ACC112 (cell line): ENCODE measurements at regions not wholly inside any gene's neighbourhood (a gene's known extent, or its start where the extent isn't known, plus 50 kb on each side); places are given as distances from the start of the nearest gene placed in this dataset.

Experiments
- H2AFZ ChIP-seq: fragments of 200-600 bp; sonication (generic); one replicate; pipeline ENCODE4 v1.6.0; 2017; ENCODE audit warnings: antibody characterized with exemption, low read length; ENCODE audit not compliant: unreplicated experiment
- H3K27ac ChIP-seq: fragments of 200-600 bp; sonication (generic); 2 replicates; pipeline ENCODE4 v1.5.1; 2014; ENCODE audit warnings: low read depth, mild to moderate bottlenecking, antibody characterized with exemption, low read length, moderate library complexity
- H3K27me3 ChIP-seq: fragments of 200-600 bp; sonication (generic); 2 replicates; pipeline ENCODE4 v1.6.1; 2014; ENCODE audit warnings: mild to moderate bottlenecking, antibody characterized with exemption, low read length, moderate library complexity, mixed read lengths; ENCODE audit not compliant: insufficient read depth
- H3K36me3 ChIP-seq: fragments of 200-600 bp; sonication (generic); 2 replicates; pipeline ENCODE4 v1.6.1; 2016; ENCODE audit warnings: mild to moderate bottlenecking, antibody characterized with exemption, low read length, moderate library complexity, mixed read lengths; ENCODE audit not compliant: insufficient read depth
- H3K4me1 ChIP-seq: fragments of 200-600 bp; sonication (generic); one replicate; pipeline ENCODE4 v1.6.1; 2016; ENCODE audit warnings: low read length, mixed read lengths; ENCODE audit not compliant: insufficient read depth, unreplicated experiment, control insufficient read depth
- H3K4me3 ChIP-seq: fragments of 200-600 bp; sonication (generic); 2 replicates; pipeline ENCODE4 v1.5.1; 2014; ENCODE audit warnings: mild to moderate bottlenecking, low read depth, low read length
- H3K79me2 ChIP-seq: fragments of 200-600 bp; sonication (generic); one replicate; pipeline ENCODE4 v1.6.0; 2016; ENCODE audit warnings: low read length; ENCODE audit not compliant: control insufficient read depth, unreplicated experiment, insufficient read depth

DNA sequence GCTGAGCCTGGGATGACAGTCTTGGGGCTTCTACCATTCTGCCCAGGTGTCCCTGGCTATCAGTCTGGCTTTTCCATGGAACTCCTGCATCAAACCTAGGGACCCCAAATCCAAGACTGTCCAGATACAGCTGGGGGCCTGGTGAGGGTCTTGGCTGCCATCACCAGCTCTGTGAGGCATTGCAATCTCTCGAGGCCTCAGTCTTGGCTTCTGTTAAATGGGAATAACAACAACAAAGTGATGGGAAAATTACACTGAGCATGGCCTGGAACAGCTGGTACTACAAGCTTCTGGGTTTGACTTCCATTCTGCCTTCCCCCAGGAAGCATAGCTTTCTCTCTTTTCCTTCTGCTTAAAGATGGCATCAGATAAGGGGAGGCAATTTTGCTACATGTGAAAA, 50.0 kb upstream of the LCTL start:
- H3K4me1 ChIP-seq: peaks cover 10% of the 10 kb centered on the region
- no peaks in the 10 kb centered on the region for H3K36me3 ChIP-seq
- H2AFZ ChIP-seq: no peak overlapping the region
- no peaks in the 10 kb centered on the region for H3K79me2 ChIP-seq
- no peaks in the 10 kb centered on the region for H3K27me3 ChIP-seq
- no peak overlapping the region for H3K27ac ChIP-seq
- H3K4me3 ChIP-seq: no peak overlapping the region

DNA sequence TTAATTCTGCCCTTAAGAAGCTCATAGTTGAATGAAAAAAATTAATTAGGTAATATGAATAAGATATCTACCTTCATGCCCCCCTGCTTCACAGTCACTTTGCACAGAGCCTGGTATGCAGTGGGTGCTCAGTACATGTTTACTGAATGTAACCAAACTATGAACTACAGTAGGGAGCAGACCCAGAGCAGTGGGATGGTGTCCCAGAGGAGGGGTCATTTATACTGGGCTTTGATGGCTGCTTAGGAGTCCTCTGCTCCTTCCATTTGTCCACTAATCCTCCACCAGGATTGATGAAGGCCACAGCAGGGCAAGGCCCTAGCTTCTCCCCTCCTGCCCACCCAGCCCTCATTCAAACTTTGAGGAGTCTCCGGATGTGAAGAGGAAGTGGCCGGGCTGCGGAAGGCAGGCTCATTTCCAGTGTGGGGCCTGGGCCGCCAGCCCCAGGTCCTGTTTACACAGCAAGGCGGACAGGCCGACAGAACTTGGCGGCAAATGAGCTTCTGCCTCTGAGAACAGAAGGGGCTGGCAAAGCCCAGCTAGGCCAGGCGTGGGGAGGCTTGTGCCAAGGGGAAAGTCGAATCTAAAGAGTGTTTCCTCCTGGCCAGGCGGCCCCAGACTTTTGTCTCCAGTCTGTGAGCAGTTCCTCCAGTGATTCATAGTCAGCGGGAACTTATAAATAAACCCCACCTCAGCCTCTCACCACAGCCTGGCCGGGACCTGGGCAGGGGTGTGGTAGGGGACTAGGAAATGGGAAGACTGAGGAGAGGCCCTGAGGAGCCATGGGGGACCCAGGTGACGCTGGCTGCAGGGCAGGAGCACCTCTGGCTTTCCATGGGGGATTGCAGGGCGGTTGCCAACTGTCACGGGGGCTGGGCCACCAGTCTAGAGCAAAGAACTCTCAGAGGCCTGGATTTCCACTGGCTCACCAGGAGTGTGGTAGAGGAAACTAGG, 51.6 kb upstream of the LCTL start:
- Histone ChIP-seq H3K36me3 (no peaks in the 10 kb centered on the region), H3K27me3 (no peaks in the 10 kb centered on the region), H2AFZ (peak overlapping the region; percentile 78), H3K4me1 (peaks cover 20% of the 10 kb centered on the region), H3K27ac (peak overlapping the region; percentile 60), H3K4me3 (no peak overlapping the region), H3K79me2 (no peaks in the 10 kb centered on the region)

DNA sequence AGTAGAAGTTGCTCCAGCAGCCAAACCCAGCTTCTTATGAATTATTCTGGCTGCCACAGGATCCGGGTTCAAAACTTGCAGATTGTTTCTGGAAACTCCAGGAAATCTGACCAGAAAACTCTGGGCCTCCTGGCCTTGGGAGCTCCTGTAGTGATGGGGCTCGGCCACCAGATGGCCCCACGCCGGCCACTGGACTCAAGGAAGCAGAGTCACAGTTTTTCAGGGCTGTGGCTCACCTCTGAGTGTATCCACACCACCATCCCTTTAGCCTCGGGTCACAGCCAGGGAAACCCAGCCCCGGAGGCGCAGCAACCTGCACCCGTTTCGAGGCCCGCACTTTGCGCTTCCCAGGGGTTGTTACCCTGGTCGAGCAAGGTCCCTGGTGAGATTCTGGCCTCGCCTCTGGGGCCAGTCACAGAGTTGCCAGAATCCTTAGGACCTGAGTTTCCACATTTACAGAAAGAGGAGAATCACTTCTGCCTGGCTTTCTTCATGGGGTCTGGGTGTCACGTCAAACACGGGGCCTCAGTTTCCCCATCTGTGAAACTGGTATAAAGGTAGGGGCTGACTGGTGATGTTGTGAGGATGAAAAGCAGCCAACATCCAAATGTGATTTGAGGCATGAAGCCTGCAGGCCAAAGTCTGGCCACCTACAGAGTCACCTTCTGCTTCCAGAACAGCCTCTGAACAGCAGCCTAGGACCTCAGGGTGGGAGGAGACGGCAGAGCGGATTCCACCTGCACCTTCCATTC, 53.5 kb upstream of the LCTL start:
- Histone ChIP-seq H3K4me1 (peaks cover 28% of the 10 kb centered on the region), H3K27me3 (no peaks in the 10 kb centered on the region), H3K79me2 (no peaks in the 10 kb centered on the region), H3K4me3 (no peak overlapping the region), H2AFZ (no peak overlapping the region), H3K27ac (no peak overlapping the region), H3K36me3 (no peaks in the 10 kb centered on the region)

DNA sequence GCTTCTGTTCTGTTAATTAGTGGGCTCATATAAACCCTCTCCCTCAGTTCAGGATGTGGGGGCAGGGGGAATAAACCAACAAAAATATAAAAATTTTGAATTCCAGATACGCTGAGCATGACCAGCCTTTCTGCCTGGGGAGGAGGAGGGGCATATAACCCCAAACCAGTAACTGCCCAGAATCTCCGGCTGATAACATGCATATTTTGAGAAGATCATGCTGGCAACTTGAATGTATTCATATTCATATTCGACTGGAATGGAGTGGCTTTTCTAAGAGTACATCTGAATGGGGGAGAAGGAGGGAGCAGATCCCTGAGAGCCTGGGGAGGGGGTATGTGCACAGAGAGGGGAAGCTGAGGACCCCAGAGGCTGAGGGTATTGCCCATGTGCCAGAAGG, 54.5 kb upstream of the LCTL start:
- Histone ChIP-seq H2AFZ (no peak overlapping the region), H3K4me1 (peaks cover 28% of the 10 kb centered on the region), H3K36me3 (no peaks in the 10 kb centered on the region), H3K79me2 (no peaks in the 10 kb centered on the region), H3K27ac (no peak overlapping the region), H3K27me3 (no peaks in the 10 kb centered on the region), H3K4me3 (no peak overlapping the region)

- H3K4me1 ChIP-seq: peaks cover 28% of the 10 kb centered on the region
- H3K4me3 ChIP-seq: no peak overlapping the region
These were observed 55.0 kb upstream of the LCTL start for GRCh38 chr15:66620744-66621344.

DNA sequence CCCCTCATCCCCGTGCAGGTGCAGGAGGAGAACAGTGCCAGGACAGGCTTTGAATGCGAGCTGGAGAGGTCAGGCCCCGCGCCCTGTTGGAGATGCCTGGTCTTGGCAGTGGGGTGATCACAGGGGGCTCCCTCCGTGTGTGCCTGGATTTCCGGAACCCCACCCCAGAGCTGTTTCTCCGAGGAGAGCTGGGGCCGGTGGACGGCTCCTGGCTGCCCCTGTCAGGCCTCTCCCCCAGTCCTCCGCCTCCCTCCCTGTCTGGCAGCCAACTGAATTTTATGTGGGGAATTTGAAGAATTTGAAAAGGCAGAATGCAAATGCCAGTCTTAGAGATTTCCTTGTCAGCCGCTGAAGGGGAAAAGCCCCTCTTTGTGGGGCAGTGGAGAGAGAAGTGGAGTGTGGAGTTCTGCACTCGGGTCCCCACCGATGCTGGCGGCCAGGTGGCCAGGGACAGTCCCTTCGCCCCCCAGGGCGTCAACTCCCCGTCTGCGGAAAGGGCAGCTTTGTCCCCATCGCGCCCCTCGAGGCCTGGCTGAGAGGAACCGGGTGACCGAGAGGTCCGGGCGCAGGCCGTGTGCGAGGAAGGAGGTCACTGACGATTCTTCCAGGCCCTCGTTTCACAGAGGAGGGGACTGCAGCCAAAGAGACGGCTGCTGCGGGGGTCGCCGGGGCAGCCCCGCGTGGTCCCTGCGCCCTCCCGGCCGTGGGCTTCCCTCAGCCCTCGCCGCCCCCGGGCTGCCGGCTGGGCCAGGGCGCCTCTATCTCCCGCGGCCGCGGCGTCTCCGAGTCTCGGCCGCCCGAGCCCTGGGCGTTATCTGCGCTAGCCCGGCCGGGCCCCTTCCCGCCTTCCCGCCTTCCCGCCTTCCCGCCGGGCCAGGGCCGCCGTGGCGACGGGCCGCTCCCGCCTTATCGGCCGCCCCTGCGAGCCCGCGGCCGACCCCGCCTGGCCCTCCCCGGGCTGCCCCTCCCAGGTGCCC, 56.0 kb upstream of the LCTL start:
- no peaks in the 10 kb centered on the region for H3K36me3 ChIP-seq
- peak overlapping the region; percentile 94 for H2AFZ ChIP-seq
- peaks cover 28% of the 10 kb centered on the region for H3K4me1 ChIP-seq
- H3K79me2 ChIP-seq: no peaks in the 10 kb centered on the region
- H3K27ac ChIP-seq: no peak overlapping the region
- H3K27me3 ChIP-seq: no peaks in the 10 kb centered on the region
- H3K4me3 ChIP-seq: peak overlapping the region; percentile 58

More at GRCh38 chr15:66620744-66621344, 55.0 kb upstream of the LCTL start:
- no peaks in the 10 kb centered on the region for H3K36me3 ChIP-seq
- no peak overlapping the region for H3K27ac ChIP-seq
- H3K27me3 ChIP-seq: no peaks in the 10 kb centered on the region
- no peak overlapping the region for H2AFZ ChIP-seq
- H3K79me2 ChIP-seq: no peaks in the 10 kb centered on the region

DNA sequence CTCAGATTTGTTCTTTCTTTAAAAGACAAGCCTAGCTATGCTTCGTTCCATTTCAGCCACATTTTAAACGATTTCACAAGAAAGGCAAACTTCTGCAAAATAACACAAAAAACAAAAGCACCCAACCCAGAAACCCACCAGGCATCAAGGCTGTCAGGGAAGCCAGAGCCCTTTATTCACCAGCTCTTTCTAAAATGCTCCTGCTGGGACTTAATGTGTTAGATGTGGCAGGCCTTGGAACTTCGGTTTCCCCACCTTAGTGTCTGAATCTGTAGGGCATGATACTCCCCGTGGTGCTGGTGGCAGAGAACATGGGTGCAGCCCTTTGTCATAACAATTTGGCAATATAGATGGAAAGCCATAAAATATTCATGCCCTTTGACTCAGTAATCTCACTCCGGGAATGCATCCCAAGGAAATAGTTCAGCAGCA, 56.8 kb upstream of the LCTL start:
- Histone ChIP-seq H3K27ac (no peak overlapping the region), H3K79me2 (no peaks in the 10 kb centered on the region), H2AFZ (peak overlapping the region; percentile 81), H3K4me1 (peaks cover 23% of the 10 kb centered on the region), H3K36me3 (no peaks in the 10 kb centered on the region), H3K4me3 (peak overlapping the region; percentile 58; the same call in 1 of the 2 replicates), H3K27me3 (no peaks in the 10 kb centered on the region)

GRCh38 chr15:66623801-66624453, 58.1 kb upstream of the LCTL start:
- peaks cover 20% of the 10 kb centered on the region for H3K4me1 ChIP-seq
- no peaks in the 10 kb centered on the region for H3K36me3 ChIP-seq
- no peaks in the 10 kb centered on the region for H3K27me3 ChIP-seq
- no peak overlapping the region for H3K27ac ChIP-seq
- no peak overlapping the region for H3K4me3 ChIP-seq
- H3K79me2 ChIP-seq: no peaks in the 10 kb centered on the region
- H2AFZ ChIP-seq: peak overlapping the region; percentile 34

DNA sequence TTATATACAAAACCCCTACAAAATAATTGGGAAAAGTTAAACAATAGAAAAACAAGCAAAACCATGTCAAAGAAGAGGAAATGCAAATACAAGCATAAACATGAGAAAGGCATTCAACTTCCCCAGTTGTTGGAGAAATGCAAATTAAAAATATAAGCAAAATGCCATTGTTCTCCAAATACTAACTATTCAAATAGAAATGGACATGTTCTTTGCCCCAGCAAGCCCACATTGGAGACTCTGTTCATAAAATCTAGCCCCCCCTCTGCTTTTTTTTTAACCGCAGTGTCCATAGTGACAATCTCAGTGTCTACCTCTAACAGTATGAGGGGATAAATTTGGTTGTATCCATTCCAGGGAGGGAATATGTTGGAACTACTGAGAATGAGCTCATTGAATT, 59.7 kb upstream of the LCTL start:
- H3K27me3 ChIP-seq: no peaks in the 10 kb centered on the region
- H3K79me2 ChIP-seq: no peaks in the 10 kb centered on the region

More for the DNA sequence above, 59.7 kb upstream of the LCTL start:
- H3K4me1 ChIP-seq: peaks cover 17% of the 10 kb centered on the region
- no peak overlapping the region for H2AFZ ChIP-seq
- no peak overlapping the region for H3K27ac ChIP-seq
- no peaks in the 10 kb centered on the region for H3K36me3 ChIP-seq
- no peak overlapping the region for H3K4me3 ChIP-seq
